OCI-LY7 (cell line): ENCODE measurements at regions not wholly inside any gene's neighbourhood (a gene's known extent, or its start where the extent isn't known, plus 50 kb on each side); places are given as distances from the start of the nearest gene placed in this dataset.
"Not testable (repeated sequence)": the region's sequence is repeated elsewhere in the genome, so short reads cannot be mapped to it uniquely, and the experiment has no call there.

Experiments used
- BruUV-seq: library from RNA; stranded (reverse); fragments of 400-500 nt; replicated peaks from 2 replicates; lab custom pipeline; 2021; lab: Mats Ljungman, UMichigan
- CTCF ChIA-PET: fragments of 300-600 bp; sonication (Branson Sonifier 250); formaldehyde crosslinking; loops from one replicate; lab custom pipeline; 2022; ENCODE audit warnings: antibody characterized with exemption; ENCODE audit not compliant: unreplicated experiment; lab: Charles Lee
- POLR2A ChIA-PET: fragments of 300-600 bp; sonication (Branson Sonifier 250); formaldehyde crosslinking; loops from one replicate; lab custom pipeline; 2022; ENCODE audit warnings: antibody characterized with exemption; lab: Charles Lee
- DNase-seq: peaks from one replicate; pipeline ENCODE4 v3.0.0-alpha.2; 2015; ENCODE audit warnings: low spot score
- H2AFZ ChIP-seq: fragments of 200-600 bp; sonication (generic), shearing (Covaris generic); 2 replicates; pipeline ENCODE4 v1.6.1; 2014; ENCODE audit warnings: mild to moderate bottlenecking, antibody characterized with exemption, low read length, moderate library complexity
- H3K27ac ChIP-seq: fragments of 200-600 bp; sonication (generic); 2 replicates; pipeline ENCODE4 v1.5.1; 2014; ENCODE audit warnings: mixed run types, low read depth, mild to moderate bottlenecking, moderate library complexity, low read length, inconsistent platforms; ENCODE audit not compliant: poor library complexity, severe bottlenecking
- H3K36me3 ChIP-seq: fragments of 200-600 bp; sonication (generic); 2 replicates; pipeline ENCODE4 v1.6.1; 2014; ENCODE audit warnings: mild to moderate bottlenecking, antibody characterized with exemption, low read length, moderate library complexity, mixed read lengths; ENCODE audit not compliant: insufficient read depth
- H3K4me1 ChIP-seq: fragments of 200-600 bp; sonication (generic); 2 replicates; pipeline ENCODE4 v1.5.1; 2014; ENCODE audit warnings: mild to moderate bottlenecking, low read length; ENCODE audit not compliant: insufficient read depth, poor library complexity, severe bottlenecking
- H3K4me2 ChIP-seq: fragments of 200-600 bp; sonication (generic); 2 replicates; pipeline ENCODE4 v1.6.1; 2014; ENCODE audit warnings: mild to moderate bottlenecking, low read length
- H3K4me3 ChIP-seq: fragments of 200-600 bp; sonication (generic); 2 replicates; pipeline ENCODE4 v1.5.1; 2014; ENCODE audit warnings: mild to moderate bottlenecking, low read depth, low read length; ENCODE audit not compliant: poor library complexity, severe bottlenecking
- H3K79me2 ChIP-seq: fragments of 200-600 bp; sonication (generic); 2 replicates; pipeline ENCODE4 v1.6.1; 2016; ENCODE audit warnings: low read depth, mild to moderate bottlenecking, low read length, moderate library complexity, mixed read lengths; ENCODE audit not compliant: insufficient read depth
- H3K9me2 ChIP-seq: fragments of 200-600 bp; sonication (generic); 2 replicates; pipeline ENCODE4 v1.6.1; 2016; ENCODE audit warnings: mild to moderate bottlenecking, low read length, mixed read lengths; ENCODE audit not compliant: insufficient read depth
- H3K9me3 ChIP-seq: fragments of 200-600 bp; sonication (generic); 2 replicates; pipeline ENCODE4 v1.6.1; 2014; ENCODE audit warnings: mild to moderate bottlenecking, mixed run types, low read length, mixed read lengths
- H4K20me1 ChIP-seq: fragments of 200-600 bp; sonication (generic); 2 replicates; pipeline ENCODE4 v1.6.1; 2014; ENCODE audit warnings: mild to moderate bottlenecking, antibody characterized with exemption, low read length, moderate library complexity, mixed read lengths; ENCODE audit not compliant: insufficient read depth
- CTCF ChIP-seq: fragments of 200-600 bp; sonication (generic); conservative IDR thresholded peaks from 2 replicates; pipeline ENCODE4 v1.5.1; 2014; ENCODE audit warnings: mild to moderate bottlenecking, antibody characterized with exemption, low read length, moderate library complexity, mixed read lengths
- EZH2phosphoT487 ChIP-seq: fragments of 200-600 bp; sonication (generic); IDR thresholded peaks from 2 replicates; pipeline ENCODE4 v1.6.1; 2018; ENCODE audit warnings: low read depth, borderline replicate concordance, mild to moderate bottlenecking, mixed run types, antibody characterized with exemption, low read length, moderate library complexity, mixed read lengths
- intact Hi-C: fragments of 100-400 bp; cut with micrococcal nuclease; formaldehyde crosslinking; loops from one replicate; pipeline ENCODE4 v1.10.0; 2022; ENCODE audit not compliant: unreplicated experiment

- BruUV-seq, result no TSS peak
- no peak overlapping the region for H3K27ac ChIP-seq
- no peaks in the 10 kb centered on the region for H4K20me1 ChIP-seq
- H3K36me3 ChIP-seq, result no peaks in the 10 kb centered on the region
- H3K4me3 ChIP-seq, result no peak overlapping the region
- no peaks in the 10 kb centered on the region for H3K9me2 ChIP-seq
- no peak overlapping the region for H2AFZ ChIP-seq
- no peak overlapping the region for H3K4me2 ChIP-seq
- no peaks in the 10 kb centered on the region for H3K79me2 ChIP-seq
- intact Hi-C loops, result no loop called here
- H3K4me1 ChIP-seq, result no peaks in the 10 kb centered on the region
- CTCF ChIA-PET, result no interaction called here
- POLR2A ChIA-PET, result no interaction called here
- H3K9me3 ChIP-seq, result no peaks in the 10 kb centered on the region
- TF ChIP-seq CTCF (peak; percentile 51), EZH2phosphoT487 (no peak)
- no peak for DNase-seq
Measured at GRCh38 chr2:142734231-142734630, 143.2 kb upstream of the KYNU start.

- H3K4me1 ChIP-seq, H3K9me3 ChIP-seq, POLR2A ChIA-PET, H3K9me2 ChIP-seq, DNase-seq, intact Hi-C loops, H3K4me2 ChIP-seq, H3K36me3 ChIP-seq, H4K20me1 ChIP-seq, BruUV-seq, CTCF ChIA-PET, H2AFZ ChIP-seq, H3K79me2 ChIP-seq, H3K27ac ChIP-seq, H3K4me3 ChIP-seq: not testable (repeated sequence)
Measured at GRCh38 chr2:142729814-142730213, 147.7 kb upstream of the KYNU start.

- intact Hi-C loops, BruUV-seq, H3K4me3 ChIP-seq, H4K20me1 ChIP-seq, H2AFZ ChIP-seq, H3K79me2 ChIP-seq, H3K36me3 ChIP-seq, H3K9me2 ChIP-seq, H3K4me2 ChIP-seq, DNase-seq, H3K27ac ChIP-seq, POLR2A ChIA-PET, H3K4me1 ChIP-seq, H3K9me3 ChIP-seq: not testable (repeated sequence)
- CTCF ChIA-PET, result interaction anchor here (0.5 to 0.6 kb wide), 2 partner anchors 13 to 20 kb away, joined by 3 read pairs; no protein-coding TSS in a partner anchor
Measured at GRCh38 chr2:142727821-142728478, 149.5 kb upstream of the KYNU start.

GRCh38 chr2:142725386-142725785 lies 152.1 kb upstream of the KYNU start:
- H3K36me3 ChIP-seq, result no peaks in the 10 kb centered on the region
- H4K20me1 ChIP-seq, result no peaks in the 10 kb centered on the region
- no peak overlapping the region for H3K27ac ChIP-seq
- H3K9me3 ChIP-seq, result no peaks in the 10 kb centered on the region
- intact Hi-C loops, result no loop called here
- DNase-seq, result no peak
- no peaks in the 10 kb centered on the region for H3K9me2 ChIP-seq
- no TSS peak for BruUV-seq
- no peaks in the 10 kb centered on the region for H3K4me1 ChIP-seq
- no peak overlapping the region for H3K4me2 ChIP-seq
- CTCF ChIA-PET, result no interaction called here
- no peak overlapping the region for H3K4me3 ChIP-seq
- POLR2A ChIA-PET, result no interaction called here
- H3K79me2 ChIP-seq, result no peaks in the 10 kb centered on the region
- no peak overlapping the region for H2AFZ ChIP-seq
- TF ChIP-seq CTCF (no peak), EZH2phosphoT487 (no peak)
